C4-2B (cell line): ENCODE measurements at regions not wholly inside any gene's neighbourhood (a gene's known extent, or its start where the extent isn't known, plus 50 kb on each side); places are given as distances from the start of the nearest gene placed in this dataset.

Experiments used
- CTCF ChIP-seq: fragments of 450-650 bp; conservative IDR thresholded peaks from 2 replicates; pipeline ENCODE4 v1.5.1; 2017; ENCODE audit warnings: mild to moderate bottlenecking
- ZFX ChIP-seq: fragments of 450-650 bp; IDR thresholded peaks from 2 replicates; pipeline ENCODE4 v1.6.1; 2017

- TF ChIP-seq CTCF (no peak), ZFX (no peak)
Measured at GRCh38 chr11:70493891-70494290, 95.6 kb downstream of the CTTN start.
